ENCODE measurements at regions not wholly inside any gene's neighbourhood (a gene's known extent, or its start where the extent isn't known, plus 50 kb on each side); places are given as distances from the start of the nearest gene placed in this dataset.

DNA sequence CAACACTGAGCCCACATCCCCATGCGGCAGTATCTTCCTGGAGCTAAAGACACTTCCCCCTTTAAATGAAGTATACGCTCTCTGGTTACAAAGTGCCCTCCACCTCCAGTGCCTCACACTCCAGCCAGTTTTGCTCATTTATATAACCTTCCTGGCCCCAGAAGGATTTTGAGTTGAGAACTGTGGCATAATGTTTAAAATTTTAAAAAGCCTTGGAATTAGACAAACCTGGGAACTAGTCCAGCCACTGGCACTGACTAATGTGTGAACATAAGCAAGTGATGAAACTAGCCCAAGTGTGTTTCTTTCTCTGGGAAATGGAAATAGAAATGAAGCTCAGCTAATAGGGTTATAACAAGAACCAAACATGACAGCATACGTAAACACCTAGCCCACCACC, 723.7 kb upstream of the USP15 start:
- no peak for TF ChIP-seq POLR2AphosphoS5 (IDR thresholded peaks at IDR 0.05)
- TF ChIP-seq, protein P1, sequence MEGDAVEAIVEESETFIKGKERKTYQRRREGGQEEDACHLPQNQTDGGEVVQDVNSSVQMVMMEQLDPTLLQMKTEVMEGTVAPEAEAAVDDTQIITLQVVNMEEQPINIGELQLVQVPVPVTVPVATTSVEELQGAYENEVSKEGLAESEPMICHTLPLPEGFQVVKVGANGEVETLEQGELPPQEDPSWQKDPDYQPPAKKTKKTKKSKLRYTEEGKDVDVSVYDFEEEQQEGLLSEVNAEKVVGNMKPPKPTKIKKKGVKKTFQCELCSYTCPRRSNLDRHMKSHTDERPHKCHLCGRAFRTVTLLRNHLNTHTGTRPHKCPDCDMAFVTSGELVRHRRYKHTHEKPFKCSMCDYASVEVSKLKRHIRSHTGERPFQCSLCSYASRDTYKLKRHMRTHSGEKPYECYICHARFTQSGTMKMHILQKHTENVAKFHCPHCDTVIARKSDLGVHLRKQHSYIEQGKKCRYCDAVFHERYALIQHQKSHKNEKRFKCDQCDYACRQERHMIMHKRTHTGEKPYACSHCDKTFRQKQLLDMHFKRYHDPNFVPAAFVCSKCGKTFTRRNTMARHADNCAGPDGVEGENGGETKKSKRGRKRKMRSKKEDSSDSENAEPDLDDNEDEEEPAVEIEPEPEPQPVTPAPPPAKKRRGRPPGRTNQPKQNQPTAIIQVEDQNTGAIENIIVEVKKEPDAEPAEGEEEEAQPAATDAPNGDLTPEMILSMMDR (IDR thresholded peaks at IDR 0.05), result no peak

All from breast epithelium (tissue), 3 donors.